ENCODE measurements at regions not wholly inside any gene's neighbourhood (a gene's known extent, or its start where the extent isn't known, plus 50 kb on each side); places are given as distances from the start of the nearest gene placed in this dataset.

DNA sequence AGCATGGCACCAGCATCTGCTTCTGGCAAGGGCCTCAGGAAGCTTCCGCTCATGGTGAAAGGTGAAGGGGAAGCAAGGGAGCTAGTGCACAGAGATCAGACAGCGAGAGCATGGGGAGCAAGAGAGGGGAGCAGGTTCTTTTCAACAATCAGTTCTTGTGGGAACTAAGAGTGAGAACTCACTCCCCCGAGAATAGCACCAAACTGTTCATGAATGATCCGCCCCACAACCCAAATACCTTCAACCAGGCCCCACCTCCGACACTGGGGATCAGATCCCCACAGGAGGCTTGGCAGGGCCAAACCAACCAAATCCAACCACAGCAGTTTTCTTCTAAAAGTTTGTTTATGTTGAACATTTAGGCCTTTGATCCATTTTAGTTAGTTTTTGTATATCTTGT is 69.7 kb upstream of the BHLHE23 start:
- no peak for DNase-seq (ENCODE audit: low read depth)
- no peak overlapping the region for H3K4me3 ChIP-seq (ENCODE audit: low read depth, low read length)
- TF ChIP-seq, protein P1, sequence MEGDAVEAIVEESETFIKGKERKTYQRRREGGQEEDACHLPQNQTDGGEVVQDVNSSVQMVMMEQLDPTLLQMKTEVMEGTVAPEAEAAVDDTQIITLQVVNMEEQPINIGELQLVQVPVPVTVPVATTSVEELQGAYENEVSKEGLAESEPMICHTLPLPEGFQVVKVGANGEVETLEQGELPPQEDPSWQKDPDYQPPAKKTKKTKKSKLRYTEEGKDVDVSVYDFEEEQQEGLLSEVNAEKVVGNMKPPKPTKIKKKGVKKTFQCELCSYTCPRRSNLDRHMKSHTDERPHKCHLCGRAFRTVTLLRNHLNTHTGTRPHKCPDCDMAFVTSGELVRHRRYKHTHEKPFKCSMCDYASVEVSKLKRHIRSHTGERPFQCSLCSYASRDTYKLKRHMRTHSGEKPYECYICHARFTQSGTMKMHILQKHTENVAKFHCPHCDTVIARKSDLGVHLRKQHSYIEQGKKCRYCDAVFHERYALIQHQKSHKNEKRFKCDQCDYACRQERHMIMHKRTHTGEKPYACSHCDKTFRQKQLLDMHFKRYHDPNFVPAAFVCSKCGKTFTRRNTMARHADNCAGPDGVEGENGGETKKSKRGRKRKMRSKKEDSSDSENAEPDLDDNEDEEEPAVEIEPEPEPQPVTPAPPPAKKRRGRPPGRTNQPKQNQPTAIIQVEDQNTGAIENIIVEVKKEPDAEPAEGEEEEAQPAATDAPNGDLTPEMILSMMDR (IDR thresholded peaks at IDR 0.05; ENCODE audit: low read depth, low read length, missing control alignments), result no peak
- in situ Hi-C loops (cut with HindIII; ENCODE audit: low sequenced_read_pairs), result loop anchor here (25.0 kb wide), 1 partner anchor 136 kb away; the partner anchor contains the start of gene YTHDF1

DNA sequence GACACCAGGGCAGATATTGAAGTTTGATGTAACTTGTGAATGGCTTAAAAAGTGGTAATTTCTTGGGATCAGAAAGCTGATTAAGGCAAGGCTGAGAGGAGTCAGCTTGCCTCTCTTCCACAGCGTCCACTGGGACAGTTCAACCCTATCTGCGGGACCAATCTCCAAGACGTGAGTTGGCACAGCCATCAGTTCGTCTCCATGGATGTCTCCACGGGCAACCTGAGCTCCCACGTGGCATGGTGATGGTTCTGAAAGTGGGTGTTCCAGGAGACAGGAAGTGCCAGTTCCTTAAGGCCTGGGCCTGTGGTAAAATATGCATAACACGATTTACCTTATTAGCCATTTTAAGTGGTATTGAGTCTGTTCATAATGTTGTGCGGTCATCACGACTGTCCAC is 67.9 kb upstream of the BHLHE23 start:
- TF ChIP-seq, protein P1 (IDR thresholded peaks at IDR 0.05; ENCODE audit: low read depth, low read length, missing control alignments), result no peak
- H3K4me3 ChIP-seq (ENCODE audit: low read depth, low read length), result no peak overlapping the region
- no peak for DNase-seq (ENCODE audit: low read depth)
- in situ Hi-C loops (cut with HindIII; ENCODE audit: low sequenced_read_pairs), result loop anchor here (25.0 kb wide), 1 partner anchor 138 kb away; the partner anchor contains the start of gene YTHDF1

DNA sequence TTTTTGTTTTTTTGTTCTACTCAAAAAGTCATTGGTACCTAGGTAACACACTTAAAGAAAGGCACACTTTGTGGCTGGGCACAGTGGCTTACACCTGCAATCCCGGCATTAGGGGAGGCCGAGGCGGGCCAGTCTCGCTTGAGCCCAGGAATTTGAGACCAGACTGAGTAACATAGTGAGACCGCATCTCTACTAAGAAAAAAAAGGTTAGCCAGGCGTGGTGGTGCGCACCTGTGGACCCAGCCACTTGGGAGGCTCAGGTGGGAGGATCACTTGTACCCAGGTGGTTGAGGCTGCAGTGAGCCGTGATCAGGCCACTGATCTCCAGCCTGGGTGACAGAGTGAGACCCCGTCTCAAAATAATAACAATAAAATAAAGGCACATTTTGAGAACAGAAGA is 67.4 kb upstream of the BHLHE23 start:
- in situ Hi-C loops (cut with HindIII; ENCODE audit: low sequenced_read_pairs), result no loop called here
- H3K4me3 ChIP-seq (ENCODE audit: low read depth, low read length), result no peak overlapping the region
- TF ChIP-seq, protein P1 (IDR thresholded peaks at IDR 0.05; ENCODE audit: low read depth, low read length, missing control alignments), result no peak
- DNase-seq (ENCODE audit: low read depth), result no peak

DNA sequence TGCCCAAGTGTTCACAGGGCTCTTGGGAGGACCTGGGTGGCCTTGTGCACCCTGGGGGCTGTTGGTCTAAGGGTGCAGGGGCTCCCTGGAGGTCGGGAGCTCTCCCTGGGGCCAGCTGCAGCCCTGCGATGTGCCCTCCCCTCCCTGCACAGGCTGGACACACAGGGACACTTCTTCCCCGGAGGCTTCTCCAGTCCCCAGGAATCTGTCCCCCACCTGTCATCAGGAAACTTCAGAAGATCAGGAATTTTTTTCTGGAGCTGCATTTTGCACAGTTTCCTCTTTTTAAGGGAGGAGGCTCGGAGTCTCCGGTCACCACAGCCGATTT is 66.9 kb upstream of the BHLHE23 start:
- TF ChIP-seq, protein P1 (IDR thresholded peaks at IDR 0.05; ENCODE audit: low read depth, low read length, missing control alignments), result no peak
- DNase-seq (ENCODE audit: low read depth), result no peak
- no peak overlapping the region for H3K4me3 ChIP-seq (ENCODE audit: low read depth, low read length)
- in situ Hi-C loops (cut with HindIII; ENCODE audit: low sequenced_read_pairs), result no loop called here

DNA sequence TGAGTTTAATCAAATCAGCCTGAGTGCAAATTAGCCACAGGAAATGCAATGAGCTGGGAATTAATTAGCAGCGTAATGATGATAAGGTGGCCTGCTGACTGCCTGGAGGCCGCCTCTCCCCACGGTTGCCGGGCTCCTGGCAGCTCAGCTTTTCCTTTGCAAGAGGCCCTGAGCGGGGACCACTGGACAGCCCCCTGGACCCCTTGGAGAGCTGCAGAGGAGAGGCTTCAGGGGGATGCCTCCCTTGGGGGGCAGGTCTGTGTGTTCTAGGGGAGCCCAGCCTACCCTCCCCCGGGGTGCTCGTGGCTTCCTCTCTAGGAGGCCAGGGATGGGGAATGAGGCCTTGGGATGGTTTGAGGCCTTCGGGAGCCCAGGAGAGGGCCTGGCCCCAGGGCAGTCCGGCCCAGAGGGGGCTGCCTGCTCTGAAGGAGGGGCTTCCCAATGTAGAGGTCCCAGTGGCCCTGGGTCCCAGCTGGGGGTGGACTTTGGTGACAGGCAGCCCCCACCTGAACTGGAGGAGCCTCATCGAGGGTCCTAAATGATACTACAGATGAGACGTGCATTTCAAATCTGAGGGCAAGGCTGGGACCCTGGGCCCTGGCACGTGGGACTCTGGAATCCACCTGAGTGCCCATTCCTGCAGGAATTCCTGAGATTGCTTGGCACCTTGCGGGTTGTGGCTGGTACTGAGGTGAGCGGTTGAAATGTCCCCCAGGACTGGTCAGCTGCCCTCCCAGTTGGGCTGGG is 66.4 kb upstream of the BHLHE23 start:
- DNase-seq (ENCODE audit: low read depth), result no peak
- in situ Hi-C loops (cut with HindIII; ENCODE audit: low sequenced_read_pairs), result no loop called here
- TF ChIP-seq, protein P1 (IDR thresholded peaks at IDR 0.05; ENCODE audit: low read depth, low read length, missing control alignments), result no peak
- no peak overlapping the region for H3K4me3 ChIP-seq (ENCODE audit: low read depth, low read length)

DNA sequence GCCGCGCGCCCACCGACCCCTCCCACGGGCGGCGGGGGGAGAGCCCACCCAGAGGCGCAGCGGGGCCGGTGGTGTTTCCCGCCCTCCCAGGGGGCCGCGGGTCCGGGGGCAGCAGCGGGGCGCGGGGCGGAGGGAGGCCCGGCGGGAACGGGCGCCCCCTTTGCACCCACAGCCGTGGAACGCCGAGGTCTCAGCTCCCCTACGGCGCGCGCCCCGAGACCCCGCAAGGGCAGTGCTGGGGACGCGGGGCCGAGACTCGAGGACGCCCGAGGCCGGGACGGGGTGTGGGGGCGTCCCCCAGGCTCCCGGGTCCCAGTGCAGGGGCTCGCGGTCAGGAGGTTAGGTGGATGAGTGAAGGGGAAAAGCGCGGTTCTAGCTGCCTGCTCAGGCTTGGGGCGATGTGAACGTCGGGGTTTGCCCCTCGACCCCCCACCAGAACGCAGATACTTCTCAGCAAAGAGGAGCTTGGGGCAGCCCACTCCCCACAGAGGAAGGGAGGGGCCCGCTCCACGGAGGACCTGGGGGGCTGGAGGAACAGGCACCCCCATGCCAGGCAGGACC is 65.5 kb upstream of the BHLHE23 start:
- no peak for DNase-seq (ENCODE audit: low read depth)
- in situ Hi-C loops (cut with HindIII; ENCODE audit: low sequenced_read_pairs), result no loop called here
- H3K4me3 ChIP-seq (ENCODE audit: low read depth, low read length), result no peak overlapping the region
- TF ChIP-seq, protein P1 (IDR thresholded peaks at IDR 0.05; ENCODE audit: low read depth, low read length, missing control alignments), result no peak

All from astrocyte of the cerebellum (primary cell).